IMR-90 (cell line): ENCODE measurements at regions not wholly inside any gene's neighbourhood (a gene's known extent, or its start where the extent isn't known, plus 50 kb on each side); places are given as distances from the start of the nearest gene placed in this dataset.

Experiments
- ATAC-seq: fragments of 200-7000 bp; cut with Tn5 transposase; 2 replicates; pipeline ENCODE4 v1.9.1; 2020; ENCODE audit warnings: low read depth, mild to moderate bottlenecking, moderate library complexity
- BruUV-seq: library from RNA; stranded (reverse); fragments of 400-500 nt; replicated peaks from 2 replicates; lab custom pipeline; 2021; lab: Mats Ljungman, UMichigan
- CTCF ChIA-PET: fragments of 300-600 bp; formaldehyde crosslinking; extraction: SDS; loops from one replicate; lab custom pipeline; 2021; ENCODE audit warnings: antibody characterized with exemption; lab: Yijun Ruan, JAX
- POLR2A ChIA-PET: fragments of 300-600 bp; sonication (Branson Sonifier 250); formaldehyde crosslinking; loops from one replicate; lab custom pipeline; 2022; ENCODE audit warnings: antibody characterized with exemption; ENCODE audit not compliant: unreplicated experiment; lab: Charles Lee
- DNase-seq: peaks from one replicate; pipeline ENCODE4 v3.0.0; 2013
- H2AFZ ChIP-seq: replicated peaks from 2 replicates; pipeline ENCODE3; 2013; ENCODE audit warnings: low read length, mild to moderate bottlenecking; ENCODE audit not compliant: poor library complexity
- H2AK5ac ChIP-seq: 2 replicates; pipeline ENCODE4 v1.6.1; 2013; ENCODE audit warnings: low read depth, low read length, inconsistent platforms
- H2AK9ac ChIP-seq: replicated peaks from 2 replicates; pipeline ENCODE3; 2013; ENCODE audit warnings: mild to moderate bottlenecking, low read depth, low read length, moderate library complexity; ENCODE audit not compliant: poor library complexity
- H2BK120ac ChIP-seq: 2 replicates; pipeline ENCODE4 v1.6.1; 2013; ENCODE audit warnings: low read depth, low read length, inconsistent platforms
- H2BK15ac ChIP-seq: 3 replicates; pipeline ENCODE4 v1.6.1; 2013; ENCODE audit warnings: low read depth, low read length, inconsistent platforms
- H2BK20ac ChIP-seq: 2 replicates; pipeline ENCODE4 v1.6.1; 2013; ENCODE audit warnings: low read depth, mild to moderate bottlenecking, inconsistent platforms, low read length, moderate library complexity
- H2BK5ac ChIP-seq: 2 replicates; pipeline ENCODE4 v1.6.1; 2013; ENCODE audit warnings: mild to moderate bottlenecking, low read depth, low read length, inconsistent platforms; ENCODE audit not compliant: poor library complexity, severe bottlenecking
- H3K14ac ChIP-seq: replicated peaks from 2 replicates; pipeline ENCODE4 v1.6.1; 2013; ENCODE audit warnings: low read depth, low read length, inconsistent platforms
- H3K18ac ChIP-seq: 2 replicates; pipeline ENCODE4 v1.6.1; 2013; ENCODE audit warnings: low read depth, low read length, control low read depth
- H3K23ac ChIP-seq: 2 replicates; pipeline ENCODE4 v1.6.1; 2013; ENCODE audit warnings: low read depth, low read length, inconsistent platforms
- H3K27ac ChIP-seq: 2 replicates; pipeline ENCODE4 v1.5.1; 2013; ENCODE audit warnings: mild to moderate bottlenecking, control low read depth, low read length; ENCODE audit not compliant: insufficient read depth
- H3K27me3 ChIP-seq: 2 replicates; pipeline ENCODE4 v1.6.1; 2013; ENCODE audit warnings: low read length; ENCODE audit not compliant: control insufficient read depth, insufficient read depth
- H3K36me3 ChIP-seq: 2 replicates; pipeline ENCODE4 v1.6.1; 2013; ENCODE audit warnings: low read length, mixed read lengths; ENCODE audit not compliant: control insufficient read depth, insufficient read depth
- H3K4ac ChIP-seq: 2 replicates; pipeline ENCODE4 v1.6.1; 2013; ENCODE audit warnings: low read depth, low read length, inconsistent platforms
- H3K4me1 ChIP-seq: 2 replicates; pipeline ENCODE4 v1.6.1; 2013; ENCODE audit warnings: low read length, mixed read lengths; ENCODE audit not compliant: control insufficient read depth, insufficient read depth
- H3K4me2 ChIP-seq: 2 replicates; pipeline ENCODE4 v1.6.1; 2013; ENCODE audit warnings: low read depth, mild to moderate bottlenecking, control low read depth, low read length, moderate library complexity
- H3K4me3 ChIP-seq: 2 replicates; pipeline ENCODE4 v1.5.1; 2013; ENCODE audit warnings: low read depth, mild to moderate bottlenecking, control low read depth, low read length, moderate library complexity; ENCODE audit not compliant: insufficient read depth
- H3K56ac ChIP-seq: 2 replicates; pipeline ENCODE4 v1.6.1; 2013; ENCODE audit warnings: low read length, inconsistent platforms; ENCODE audit not compliant: insufficient read depth; ENCODE audit errors: extremely low read depth
- H3K79me1 ChIP-seq, 2 experiments: 2 replicates each; pipeline ENCODE4 v1.6.1; 2013; ENCODE audit warnings: low read length in 2 of 2, inconsistent platforms in 1 of 2, low read depth in 1 of 2
- H3K9ac ChIP-seq: 2 replicates; pipeline ENCODE4 v1.6.1; 2013; ENCODE audit warnings: low read depth, low read length, control low read depth
- H3K9me1 ChIP-seq: 2 replicates; pipeline ENCODE4 v1.6.1; 2013; ENCODE audit warnings: low read length, inconsistent platforms; ENCODE audit not compliant: insufficient read depth
- H3K9me3 ChIP-seq: 2 replicates; pipeline ENCODE4 v1.6.1; 2013; ENCODE audit warnings: low read length; ENCODE audit not compliant: control insufficient read depth, insufficient read depth
- H4K20me1 ChIP-seq: 2 replicates; pipeline ENCODE4 v1.6.1; 2013; ENCODE audit warnings: low read length, inconsistent platforms; ENCODE audit not compliant: insufficient read depth
- H4K5ac ChIP-seq: 2 replicates; pipeline ENCODE4 v1.6.1; 2013; ENCODE audit warnings: mild to moderate bottlenecking, low read depth, low read length, control low read depth
- H4K8ac ChIP-seq, 2 experiments: 2 replicates each; pipeline ENCODE4 v1.6.1; 2013; ENCODE audit warnings: low read depth in 2 of 2, low read length in 2 of 2, control low read depth in 1 of 2, inconsistent platforms in 1 of 2
- H4K91ac ChIP-seq: 2 replicates; pipeline ENCODE4 v1.6.1; 2013; ENCODE audit warnings: low read depth, low read length, inconsistent platforms; ENCODE audit not compliant: insufficient read depth
- BHLHE40 ChIP-seq: fragments of 150-350 bp; IDR thresholded peaks from 2 replicates; pipeline ENCODE4 v1.6.1; 2016; ENCODE audit warnings: mild to moderate bottlenecking, low read depth, low read length
- CHD1 ChIP-seq: IDR thresholded peaks from 2 replicates; pipeline ENCODE4 v1.6.1; 2012; ENCODE audit warnings: low read depth, low read length, improper control_type of control experiment
- FOS ChIP-seq: fragments of 150-350 bp; IDR thresholded peaks from 2 replicates; pipeline ENCODE4 v1.6.1; 2016; ENCODE audit warnings: low read depth, low read length
- MAFK ChIP-seq: IDR thresholded peaks from 2 replicates; pipeline ENCODE4 v1.6.1; 2012; ENCODE audit warnings: low read depth, low read length, improper control_type of control experiment
- MXI1 ChIP-seq: IDR thresholded peaks from 2 replicates; pipeline ENCODE4 v1.6.1; 2012; ENCODE audit warnings: low read depth, mild to moderate bottlenecking, low read length, moderate library complexity, borderline replicate concordance
- POLR2A ChIP-seq: IDR thresholded peaks from 2 replicates; pipeline ENCODE4 v1.6.1; 2012; ENCODE audit warnings: mild to moderate bottlenecking, low read depth, low read length
- RCOR1 ChIP-seq: IDR thresholded peaks from 2 replicates; pipeline ENCODE4 v1.6.1; 2012; ENCODE audit warnings: mild to moderate bottlenecking, low read length, improper control_type of control experiment; ENCODE audit not compliant: insufficient replicate concordance
- RFX5 ChIP-seq: IDR thresholded peaks from 2 replicates; pipeline ENCODE4 v1.8.0; 2012; ENCODE audit warnings: low read depth, mild to moderate bottlenecking, low read length, moderate library complexity
- WGBS, 2 experiments: methylation state at CpG; one replicate each; pipeline versions ENCODE4 v1.1.5 to v1.1.7; 2013; ENCODE audit warnings: missing lambda C conversion rate in 2 of 2; ENCODE audit not compliant: insufficient read length in 1 of 2; ENCODE audit errors: extremely low coverage in 2 of 2; 5-methylcytosine and 5-hydroxymethylcytosine counted together
- dilution Hi-C: fragments of 300-500 bp; cut with HindIII; formaldehyde crosslinking; loops from one replicate; pipeline ENCODE4 v1.14.3; 2018; ENCODE audit warnings: low sequenced_read_pairs; ENCODE audit not compliant: unreplicated experiment
- in situ Hi-C: fragments of 300-500 bp; cut with MboI; formaldehyde crosslinking; loops from 3 replicates; pipeline ENCODE4 v1.14.3; 2019; ENCODE audit warnings: low sequenced_read_pairs, inconsistent platforms, mixed read lengths
- intact Hi-C: fragments of 100-400 bp; cut with micrococcal nuclease; formaldehyde crosslinking; loops from 2 replicates; pipeline ENCODE4 v1.10.0; 2022
- TF ChIP-seq, protein P1 (sequence below): conservative IDR thresholded peaks from 2 replicates; pipeline ENCODE4 v1.5.1; 2012; ENCODE audit warnings: mild to moderate bottlenecking, low read depth, low read length, improper control_type of control experiment
- TF ChIP-seq, protein P2 (sequence below): fragments of 150-350 bp; IDR thresholded peaks from 2 replicates; pipeline ENCODE4 v1.6.1; 2017; ENCODE audit warnings: mild to moderate bottlenecking, antibody characterized with exemption, low read length, low read depth

DNA sequence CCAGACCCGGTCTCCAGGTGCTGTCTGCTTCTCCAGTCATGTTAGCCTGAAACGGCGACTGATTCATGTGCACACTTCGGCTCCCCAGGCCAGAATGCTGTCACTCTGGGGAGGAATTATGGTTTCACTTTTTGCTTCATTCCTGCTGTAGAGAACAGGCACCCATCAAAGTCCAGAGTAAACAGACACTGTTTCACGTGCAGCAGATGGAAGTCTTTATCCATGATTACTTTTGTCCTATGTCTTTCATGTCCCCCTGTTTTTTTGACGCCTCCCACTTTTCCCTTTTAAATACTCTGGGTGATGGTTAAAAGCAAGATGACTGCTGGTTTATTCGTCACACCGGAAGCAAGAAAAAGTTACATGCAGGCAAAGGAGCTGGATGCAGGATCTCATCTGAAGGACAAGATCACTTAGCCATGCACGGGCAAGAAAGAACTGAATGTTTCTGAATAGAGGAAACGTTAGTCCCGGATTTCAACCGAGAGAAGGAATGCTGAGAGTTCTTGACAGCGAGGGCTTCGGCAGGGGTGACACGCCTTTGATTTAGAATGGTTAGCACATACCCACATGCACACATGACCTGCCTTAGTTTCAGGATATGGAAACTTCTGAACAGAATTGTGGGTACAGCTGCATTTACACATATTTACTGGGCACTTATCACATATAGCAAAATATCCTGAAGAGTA lies 250.0 kb upstream of the KLF6 start:
- Histone ChIP-seq H4K20me1 (no peaks in the 10 kb centered on the region), H3K9me3 (no peaks in the 10 kb centered on the region), H2AFZ (peak overlapping the region; percentile 88), H3K27me3 (no peaks in the 10 kb centered on the region), H3K27ac (peak overlapping the region; percentile 23; the same call in 1 of the 2 replicates), H3K4me3 (peak overlapping the region; percentile 11; the same call in 1 of the 2 replicates), H2BK5ac (peak overlapping the region; percentile 59), H4K5ac (peak overlapping the region; percentile 51), H2AK5ac (no peak overlapping the region; the same call in 1 of the 2 replicates), H3K9ac (peak overlapping the region; percentile 45), H2BK120ac (peak overlapping the region; percentile 88), H3K23ac (peak overlapping the region; percentile 26), H3K4ac (peak overlapping the region; percentile 42), H4K91ac (peak overlapping the region; percentile 50), H3K4me2 (peak overlapping the region; percentile 81), H2BK15ac (peak overlapping the region; percentile 11; the same call in 2 of the 3 replicates), H3K9me1 (no peaks in the 10 kb centered on the region), H3K36me3 (no peaks in the 10 kb centered on the region), H3K56ac (peak overlapping the region; percentile 22; the same call in 1 of the 2 replicates), H2BK20ac (peak overlapping the region; percentile 80), H2AK9ac (peak overlapping the region; percentile 6), H3K4me1 (peaks cover 4% of the 10 kb centered on the region), H4K8ac (peak overlapping the region; percentile 26 to 83; a peak in 3 of 4 replicates), H3K79me1 (no peaks in the 10 kb centered on the region), H3K18ac (peak overlapping the region; percentile 66), H3K14ac (peak overlapping the region; percentile 65; the same call in 1 of the 2 replicates)
- BruUV-seq = no TSS peak
- TF ChIP-seq CHD1 (no peak), MAFK (no peak), BHLHE40 (0 out of 2 replicates have a peak, but pooled peaks have one; percentile 13), RCOR1 (no peak), FOS (no peak), RFX5 (no peak), MXI1 (no peak), POLR2A (no peak)
- TF ChIP-seq, protein P1, sequence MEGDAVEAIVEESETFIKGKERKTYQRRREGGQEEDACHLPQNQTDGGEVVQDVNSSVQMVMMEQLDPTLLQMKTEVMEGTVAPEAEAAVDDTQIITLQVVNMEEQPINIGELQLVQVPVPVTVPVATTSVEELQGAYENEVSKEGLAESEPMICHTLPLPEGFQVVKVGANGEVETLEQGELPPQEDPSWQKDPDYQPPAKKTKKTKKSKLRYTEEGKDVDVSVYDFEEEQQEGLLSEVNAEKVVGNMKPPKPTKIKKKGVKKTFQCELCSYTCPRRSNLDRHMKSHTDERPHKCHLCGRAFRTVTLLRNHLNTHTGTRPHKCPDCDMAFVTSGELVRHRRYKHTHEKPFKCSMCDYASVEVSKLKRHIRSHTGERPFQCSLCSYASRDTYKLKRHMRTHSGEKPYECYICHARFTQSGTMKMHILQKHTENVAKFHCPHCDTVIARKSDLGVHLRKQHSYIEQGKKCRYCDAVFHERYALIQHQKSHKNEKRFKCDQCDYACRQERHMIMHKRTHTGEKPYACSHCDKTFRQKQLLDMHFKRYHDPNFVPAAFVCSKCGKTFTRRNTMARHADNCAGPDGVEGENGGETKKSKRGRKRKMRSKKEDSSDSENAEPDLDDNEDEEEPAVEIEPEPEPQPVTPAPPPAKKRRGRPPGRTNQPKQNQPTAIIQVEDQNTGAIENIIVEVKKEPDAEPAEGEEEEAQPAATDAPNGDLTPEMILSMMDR = no peak
- TF ChIP-seq, protein P2, sequence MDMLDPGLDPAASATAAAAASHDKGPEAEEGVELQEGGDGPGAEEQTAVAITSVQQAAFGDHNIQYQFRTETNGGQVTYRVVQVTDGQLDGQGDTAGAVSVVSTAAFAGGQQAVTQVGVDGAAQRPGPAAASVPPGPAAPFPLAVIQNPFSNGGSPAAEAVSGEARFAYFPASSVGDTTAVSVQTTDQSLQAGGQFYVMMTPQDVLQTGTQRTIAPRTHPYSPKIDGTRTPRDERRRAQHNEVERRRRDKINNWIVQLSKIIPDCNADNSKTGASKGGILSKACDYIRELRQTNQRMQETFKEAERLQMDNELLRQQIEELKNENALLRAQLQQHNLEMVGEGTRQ = peak; percentile 35; the same call in 1 of the 2 replicates
- in situ Hi-C loops = no loop called here
- dilution Hi-C loops = no loop called here
- intact Hi-C loops = loop anchor here (10.0 kb wide), 1 partner anchor 250 kb away; the partner anchor contains the start of gene KLF6
- ChIA-PET CTCF (no interaction called here), POLR2A (no interaction called here)
- 35% methylated on average over 3 of the region's 15 CpGs; no CpG with 5 or more reads in 1 of the 2 experiments for WGBS, 2 experiments
- ATAC-seq = peak; percentile 65
- peak; percentile 41 for DNase-seq
